Thyroid gland (tissue), 4 donors: ENCODE measurements at regions not wholly inside any gene's neighbourhood (a gene's known extent, or its start where the extent isn't known, plus 50 kb on each side); places are given as distances from the start of the nearest gene placed in this dataset.

Experiments used
- POLR2A ChIP-seq, 2 donors: fragments of 450-650 bp; IDR thresholded peaks; one replicate each; pipeline ENCODE4 v1.6.1; 2017; ENCODE audit warnings: antibody characterized with exemption in 2 of 2, mild to moderate bottlenecking in 2 of 2, moderate library complexity in 1 of 2
- TF ChIP-seq, protein P1 (sequence below), 6 experiments: fragments of 200-600 bp in 3 of 6; fragments of 450-650 bp in 3 of 6; sonication (generic) in 3 of 6; IDR thresholded peaks; one replicate each; pipeline ENCODE4 v1.5.1; 2016 to 2019; ENCODE audit warnings: antibody characterized with exemption in 6 of 6, mild to moderate bottlenecking in 2 of 6, inconsistent platforms in 1 of 6, moderate library complexity in 1 of 6

DNA sequence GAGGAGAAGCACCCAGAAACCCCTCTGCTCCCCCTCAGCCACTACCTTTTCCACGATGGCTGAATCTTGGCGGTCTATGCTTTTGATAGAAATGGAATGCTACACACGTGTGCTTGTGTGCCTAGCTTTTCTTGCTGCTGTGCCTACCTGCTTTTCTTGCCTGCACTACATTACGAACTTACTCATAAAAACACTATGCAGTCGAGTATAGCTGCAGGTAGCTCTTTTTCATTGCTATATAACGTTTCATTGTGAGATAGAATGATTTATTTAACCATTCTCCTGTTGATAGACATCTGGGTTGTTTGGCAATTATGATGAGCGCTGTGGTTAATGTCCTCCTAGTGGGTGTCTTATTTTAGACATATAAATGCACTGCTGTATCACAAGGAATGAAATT, 67.9 kb upstream of the NCOR2 start:
- no peak for TF ChIP-seq POLR2A (IDR thresholded peaks at IDR 0.05)
- TF ChIP-seq, protein P1, sequence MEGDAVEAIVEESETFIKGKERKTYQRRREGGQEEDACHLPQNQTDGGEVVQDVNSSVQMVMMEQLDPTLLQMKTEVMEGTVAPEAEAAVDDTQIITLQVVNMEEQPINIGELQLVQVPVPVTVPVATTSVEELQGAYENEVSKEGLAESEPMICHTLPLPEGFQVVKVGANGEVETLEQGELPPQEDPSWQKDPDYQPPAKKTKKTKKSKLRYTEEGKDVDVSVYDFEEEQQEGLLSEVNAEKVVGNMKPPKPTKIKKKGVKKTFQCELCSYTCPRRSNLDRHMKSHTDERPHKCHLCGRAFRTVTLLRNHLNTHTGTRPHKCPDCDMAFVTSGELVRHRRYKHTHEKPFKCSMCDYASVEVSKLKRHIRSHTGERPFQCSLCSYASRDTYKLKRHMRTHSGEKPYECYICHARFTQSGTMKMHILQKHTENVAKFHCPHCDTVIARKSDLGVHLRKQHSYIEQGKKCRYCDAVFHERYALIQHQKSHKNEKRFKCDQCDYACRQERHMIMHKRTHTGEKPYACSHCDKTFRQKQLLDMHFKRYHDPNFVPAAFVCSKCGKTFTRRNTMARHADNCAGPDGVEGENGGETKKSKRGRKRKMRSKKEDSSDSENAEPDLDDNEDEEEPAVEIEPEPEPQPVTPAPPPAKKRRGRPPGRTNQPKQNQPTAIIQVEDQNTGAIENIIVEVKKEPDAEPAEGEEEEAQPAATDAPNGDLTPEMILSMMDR (IDR thresholded peaks at IDR 0.05): no peak
